ENCODE measurements at regions not wholly inside any gene's neighbourhood (a gene's known extent, or its start where the extent isn't known, plus 50 kb on each side); places are given as distances from the start of the nearest gene placed in this dataset.

DNA sequence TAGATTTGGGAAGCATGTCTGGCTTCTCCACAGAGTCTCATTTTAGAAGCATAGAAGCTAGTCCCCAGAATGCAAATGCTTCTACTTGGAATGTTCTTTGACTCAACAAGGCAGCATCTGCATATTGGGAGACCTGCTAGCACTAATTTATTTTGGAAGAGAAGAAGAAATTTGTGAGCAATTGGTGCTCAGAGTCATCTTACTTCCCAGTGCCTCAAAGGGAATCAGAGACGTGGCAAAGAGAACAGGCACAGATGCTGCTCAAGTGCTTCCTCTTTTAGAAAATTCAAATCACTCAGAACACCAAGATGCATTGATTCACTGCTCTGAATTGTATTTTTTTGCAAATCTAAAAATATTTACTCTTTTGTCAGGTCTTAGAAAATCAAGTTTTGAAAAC lies 255.7 kb downstream of the BRINP2 start:
- CTCF ChIA-PET: no interaction called here
- no peaks in the 10 kb centered on the region for H3K9me3 ChIP-seq (ENCODE audit: control insufficient read depth, insufficient read depth, low read depth, low read length)
- BruUV-seq (replicated peaks): no TSS peak
- POLR2A ChIA-PET: no interaction called here
- intact Hi-C loops (cut with micrococcal nuclease; ENCODE audit: unreplicated experiment) (no loop called here), in situ Hi-C loops (cut with HindIII; ENCODE audit: low pct_unique_long_range_greater_than_20kb, low sequenced_read_pairs) (no loop called here)
- H3K4me3 ChIP-seq (ENCODE audit: low read depth in 2 of 2, low read length in 2 of 2): no peak overlapping the region
- H3K4me1 ChIP-seq (ENCODE audit: control insufficient read depth, insufficient read depth, low read length): no peaks in the 10 kb centered on the region
- no peaks in the 10 kb centered on the region; the same call in 1 of the 2 replicates for H3K27me3 ChIP-seq (ENCODE audit: control insufficient read depth, insufficient read depth, low read length)
- no peak overlapping the region for H3K27ac ChIP-seq (ENCODE audit: low read length)
- ATAC-seq: no peak
- no peaks in the 10 kb centered on the region for H3K36me3 ChIP-seq (ENCODE audit: control insufficient read depth, insufficient read depth, low read length)
- no peak for TF ChIP-seq TCF7L2 (IDR thresholded peaks at IDR 0.05; ENCODE audit: low read depth, low read length)
- TF ChIP-seq, protein P1, sequence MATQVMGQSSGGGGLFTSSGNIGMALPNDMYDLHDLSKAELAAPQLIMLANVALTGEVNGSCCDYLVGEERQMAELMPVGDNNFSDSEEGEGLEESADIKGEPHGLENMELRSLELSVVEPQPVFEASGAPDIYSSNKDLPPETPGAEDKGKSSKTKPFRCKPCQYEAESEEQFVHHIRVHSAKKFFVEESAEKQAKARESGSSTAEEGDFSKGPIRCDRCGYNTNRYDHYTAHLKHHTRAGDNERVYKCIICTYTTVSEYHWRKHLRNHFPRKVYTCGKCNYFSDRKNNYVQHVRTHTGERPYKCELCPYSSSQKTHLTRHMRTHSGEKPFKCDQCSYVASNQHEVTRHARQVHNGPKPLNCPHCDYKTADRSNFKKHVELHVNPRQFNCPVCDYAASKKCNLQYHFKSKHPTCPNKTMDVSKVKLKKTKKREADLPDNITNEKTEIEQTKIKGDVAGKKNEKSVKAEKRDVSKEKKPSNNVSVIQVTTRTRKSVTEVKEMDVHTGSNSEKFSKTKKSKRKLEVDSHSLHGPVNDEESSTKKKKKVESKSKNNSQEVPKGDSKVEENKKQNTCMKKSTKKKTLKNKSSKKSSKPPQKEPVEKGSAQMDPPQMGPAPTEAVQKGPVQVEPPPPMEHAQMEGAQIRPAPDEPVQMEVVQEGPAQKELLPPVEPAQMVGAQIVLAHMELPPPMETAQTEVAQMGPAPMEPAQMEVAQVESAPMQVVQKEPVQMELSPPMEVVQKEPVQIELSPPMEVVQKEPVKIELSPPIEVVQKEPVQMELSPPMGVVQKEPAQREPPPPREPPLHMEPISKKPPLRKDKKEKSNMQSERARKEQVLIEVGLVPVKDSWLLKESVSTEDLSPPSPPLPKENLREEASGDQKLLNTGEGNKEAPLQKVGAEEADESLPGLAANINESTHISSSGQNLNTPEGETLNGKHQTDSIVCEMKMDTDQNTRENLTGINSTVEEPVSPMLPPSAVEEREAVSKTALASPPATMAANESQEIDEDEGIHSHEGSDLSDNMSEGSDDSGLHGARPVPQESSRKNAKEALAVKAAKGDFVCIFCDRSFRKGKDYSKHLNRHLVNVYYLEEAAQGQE (IDR thresholded peaks at IDR 0.05; ENCODE audit: insufficient read depth in 1 of 2, low read depth in 2 of 2, low read length in 1 of 2): no peak
- TF ChIP-seq POLR2AphosphoS5 (IDR thresholded peaks at IDR 0.05; ENCODE audit: low read depth, low read length): no peak
- no peak for TF ChIP-seq CTCF (IDR thresholded peaks at IDR 0.05)
- TF ChIP-seq SIN3A (IDR thresholded peaks at IDR 0.05; ENCODE audit: borderline replicate concordance, insufficient read depth, low read depth, low read length): no peak
- no peak for DNase-seq (ENCODE audit: low read depth, low spot score)

DNA sequence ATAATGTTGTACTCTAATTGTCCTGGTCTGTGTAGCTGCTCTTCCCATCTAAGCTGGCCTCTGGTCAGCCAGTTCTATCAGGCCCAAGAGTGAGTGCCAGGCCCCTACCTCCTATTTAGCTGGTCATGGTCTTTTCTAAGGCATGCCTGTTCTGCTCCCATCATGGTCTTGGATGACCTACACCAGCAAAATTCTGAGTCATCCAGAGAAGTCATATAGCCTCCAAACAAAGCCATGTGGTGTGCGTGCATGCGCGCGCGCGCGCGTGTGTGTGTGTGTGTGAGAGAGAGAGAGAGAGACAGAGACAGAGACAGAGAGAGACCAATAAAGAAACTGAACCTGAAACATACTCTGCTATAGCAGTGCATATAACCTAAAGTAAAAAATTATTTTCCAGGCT lies 254.4 kb downstream of the BRINP2 start:
- no TSS peak for BruUV-seq (replicated peaks)
- Histone ChIP-seq H3K27ac (ENCODE audit: low read length) (no peak overlapping the region), H3K4me1 (ENCODE audit: control insufficient read depth, insufficient read depth, low read length) (no peaks in the 10 kb centered on the region), H3K9me3 (ENCODE audit: control insufficient read depth, insufficient read depth, low read depth, low read length) (no peaks in the 10 kb centered on the region), H3K27me3 (ENCODE audit: control insufficient read depth, insufficient read depth, low read length) (no peaks in the 10 kb centered on the region; the same call in 1 of the 2 replicates), H3K4me3 (ENCODE audit: low read depth in 2 of 2, low read length in 2 of 2) (no peak overlapping the region), H3K36me3 (ENCODE audit: control insufficient read depth, insufficient read depth, low read length) (no peaks in the 10 kb centered on the region)
- in situ Hi-C loops (cut with HindIII; ENCODE audit: low pct_unique_long_range_greater_than_20kb, low sequenced_read_pairs): no loop called here
- TF ChIP-seq, protein P1 (IDR thresholded peaks at IDR 0.05; ENCODE audit: insufficient read depth in 1 of 2, low read depth in 2 of 2, low read length in 1 of 2): no peak
- TF ChIP-seq POLR2AphosphoS5 (IDR thresholded peaks at IDR 0.05; ENCODE audit: low read depth, low read length): no peak
- no peak for TF ChIP-seq CTCF (IDR thresholded peaks at IDR 0.05)
- no peak for TF ChIP-seq SIN3A (IDR thresholded peaks at IDR 0.05; ENCODE audit: borderline replicate concordance, insufficient read depth, low read depth, low read length)
- TF ChIP-seq TCF7L2 (IDR thresholded peaks at IDR 0.05; ENCODE audit: low read depth, low read length): no peak
- ATAC-seq: no peak
- intact Hi-C loops (cut with micrococcal nuclease; ENCODE audit: unreplicated experiment): no loop called here
- CTCF ChIA-PET: no interaction called here
- DNase-seq (ENCODE audit: low read depth, low spot score): no peak
- POLR2A ChIA-PET: no interaction called here

All from Panc1 (cell line).